PC-3 (cell line): ENCODE measurements at regions not wholly inside any gene's neighbourhood (a gene's known extent, or its start where the extent isn't known, plus 50 kb on each side); places are given as distances from the start of the nearest gene placed in this dataset.
A peak's percentile ranks its signal among the peaks of the same experiment; 100 is the strongest.

Source experiments
- ATAC-seq: fragments of 200-7000 bp; cut with Tn5 transposase; 2 replicates; pipeline ENCODE4 v1.9.1; 2020; ENCODE audit warnings: mild to moderate bottlenecking, moderate library complexity
- BruUV-seq: library from RNA; stranded (reverse); fragments of 400-500 nt; replicated peaks from 2 replicates; lab custom pipeline; 2021; lab: Mats Ljungman, UMichigan
- CTCF ChIA-PET: fragments of 300-600 bp; sonication (Branson Sonifier 250); formaldehyde crosslinking; loops from one replicate; lab custom pipeline; 2022; ENCODE audit warnings: antibody characterized with exemption; lab: Charles Lee
- POLR2A ChIA-PET: fragments of 300-600 bp; sonication (Branson Sonifier 250); formaldehyde crosslinking; loops from one replicate; lab custom pipeline; 2022; ENCODE audit warnings: antibody characterized with exemption; ENCODE audit not compliant: unreplicated experiment; lab: Charles Lee
- DNase-seq: peaks from one replicate; pipeline ENCODE4 v3.0.0-alpha.2; 2015
- H2AFZ ChIP-seq: fragments of 300-600 bp; sonication (generic); 2 replicates; pipeline ENCODE4 v1.6.0; 2016; ENCODE audit warnings: antibody characterized with exemption, low read length
- H3F3A ChIP-seq: fragments of 300-600 bp; sonication (generic); one replicate; pipeline ENCODE4 v1.6.0; 2017; ENCODE audit warnings: antibody characterized with exemption, low read length, control low read depth, mild to moderate bottlenecking; ENCODE audit not compliant: unreplicated experiment
- H3K27ac ChIP-seq: fragments of 300-600 bp; sonication (generic); 2 replicates; pipeline ENCODE4 v1.5.1; 2016; ENCODE audit warnings: mild to moderate bottlenecking, low read length
- H3K27me3 ChIP-seq: fragments of 300-600 bp; sonication (generic); 2 replicates; pipeline ENCODE4 v1.6.1; 2016; ENCODE audit warnings: low read length, mixed read lengths
- H3K36me3 ChIP-seq: fragments of 300-600 bp; sonication (generic); 2 replicates; pipeline ENCODE4 v1.6.1; 2016; ENCODE audit warnings: low read depth, mixed run types, low read length, mixed read lengths
- H3K4me1 ChIP-seq: fragments of 300-600 bp; sonication (generic); 2 replicates; pipeline ENCODE4 v1.5.1; 2016; ENCODE audit warnings: low read length; ENCODE audit not compliant: insufficient read depth
- H3K4me2 ChIP-seq: fragments of 300-600 bp; sonication (generic); 2 replicates; pipeline ENCODE4 v1.6.0; 2016; ENCODE audit warnings: low read length
- H3K4me3 ChIP-seq: fragments of 300-600 bp; sonication (generic); 2 replicates; pipeline ENCODE4 v1.5.1; 2016; ENCODE audit warnings: mild to moderate bottlenecking, low read length, mixed read lengths
- H3K79me2 ChIP-seq: fragments of 300-600 bp; sonication (generic); 2 replicates; pipeline ENCODE4 v1.6.1; 2017; ENCODE audit warnings: low read length, mixed read lengths
- H3K9ac ChIP-seq: fragments of 300-600 bp; sonication (generic); 2 replicates; pipeline ENCODE4 v1.6.0; 2016; ENCODE audit warnings: mild to moderate bottlenecking, low read length
- H3K9me2 ChIP-seq: fragments of 300-600 bp; sonication (generic); replicated peaks from 2 replicates; pipeline ENCODE4 v1.6.1; 2016; ENCODE audit warnings: mixed run types, low read length, mixed read lengths
- H3K9me3 ChIP-seq: fragments of 300-600 bp; sonication (generic); 2 replicates; pipeline ENCODE4 v1.6.1; 2016; ENCODE audit warnings: low read length, mixed read lengths
- H4K20me1 ChIP-seq: fragments of 300-600 bp; sonication (generic); 2 replicates; pipeline ENCODE4 v1.6.1; 2016; ENCODE audit warnings: low read length, mixed read lengths
- EZH2 ChIP-seq: fragments of 300-600 bp; sonication (generic); IDR thresholded peaks from one replicate; pipeline ENCODE4 v1.6.1; 2017; ENCODE audit warnings: antibody characterized with exemption, mild to moderate bottlenecking, low read length; ENCODE audit not compliant: unreplicated experiment
- EZH2phosphoT487 ChIP-seq: fragments of 300-600 bp; sonication (generic); IDR thresholded peaks from 2 replicates; pipeline ENCODE4 v1.6.1; 2018; ENCODE audit warnings: mild to moderate bottlenecking, antibody characterized with exemption, low read length, borderline replicate concordance
- intact Hi-C: fragments of 100-400 bp; cut with micrococcal nuclease; formaldehyde crosslinking; loops from 2 replicates; pipeline ENCODE4 v1.9.0; 2023
- TF ChIP-seq, protein P1 (sequence below): fragments of 300-600 bp; sonication (generic); conservative IDR thresholded peaks from 2 replicates; pipeline ENCODE4 v1.5.1; 2017; ENCODE audit warnings: antibody characterized with exemption, low read depth, mild to moderate bottlenecking, low read length

DNA sequence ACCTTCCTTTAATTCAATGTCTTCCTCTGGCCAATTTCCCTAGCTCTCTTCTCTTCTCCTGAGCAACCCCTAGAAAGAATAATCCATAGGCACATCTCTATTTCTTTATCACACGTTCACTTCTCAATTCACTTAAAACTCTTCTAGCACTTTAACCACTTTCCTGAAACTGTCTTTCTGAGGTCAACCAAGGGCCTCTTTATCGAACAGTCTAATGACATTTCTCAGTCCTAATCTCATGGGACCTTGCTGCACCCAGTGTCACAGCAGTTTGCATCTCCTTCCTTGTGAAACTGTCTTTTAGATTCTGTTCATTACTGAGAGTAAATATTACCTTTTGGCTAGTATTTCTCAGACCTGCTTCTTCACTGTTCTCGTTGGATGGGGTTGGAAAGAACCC lies 285.3 kb upstream of the RASGEF1B start:
- DNase-seq (no peak), ATAC-seq (no peak)
- Histone ChIP-seq H4K20me1 (no peaks in the 10 kb centered on the region), H3K9ac (no peak overlapping the region), H2AFZ (no peak overlapping the region), H3K27ac (no peak overlapping the region), H3K4me2 (no peak overlapping the region), H3K4me3 (no peak overlapping the region), H3K27me3 (0 out of 2 replicates have a peak, but pooled peaks cover 6% of the 10 kb centered on the region), H3K4me1 (no peaks in the 10 kb centered on the region), H3K36me3 (no peaks in the 10 kb centered on the region), H3K9me3 (no peaks in the 10 kb centered on the region), H3K9me2 (no peaks in the 10 kb centered on the region), H3K79me2 (no peaks in the 10 kb centered on the region), H3F3A (no peaks in the 10 kb centered on the region)
- CTCF ChIA-PET, result no interaction called here
- TF ChIP-seq EZH2, result no peak
- TF ChIP-seq EZH2phosphoT487, result no peak
- TF ChIP-seq, protein P1, sequence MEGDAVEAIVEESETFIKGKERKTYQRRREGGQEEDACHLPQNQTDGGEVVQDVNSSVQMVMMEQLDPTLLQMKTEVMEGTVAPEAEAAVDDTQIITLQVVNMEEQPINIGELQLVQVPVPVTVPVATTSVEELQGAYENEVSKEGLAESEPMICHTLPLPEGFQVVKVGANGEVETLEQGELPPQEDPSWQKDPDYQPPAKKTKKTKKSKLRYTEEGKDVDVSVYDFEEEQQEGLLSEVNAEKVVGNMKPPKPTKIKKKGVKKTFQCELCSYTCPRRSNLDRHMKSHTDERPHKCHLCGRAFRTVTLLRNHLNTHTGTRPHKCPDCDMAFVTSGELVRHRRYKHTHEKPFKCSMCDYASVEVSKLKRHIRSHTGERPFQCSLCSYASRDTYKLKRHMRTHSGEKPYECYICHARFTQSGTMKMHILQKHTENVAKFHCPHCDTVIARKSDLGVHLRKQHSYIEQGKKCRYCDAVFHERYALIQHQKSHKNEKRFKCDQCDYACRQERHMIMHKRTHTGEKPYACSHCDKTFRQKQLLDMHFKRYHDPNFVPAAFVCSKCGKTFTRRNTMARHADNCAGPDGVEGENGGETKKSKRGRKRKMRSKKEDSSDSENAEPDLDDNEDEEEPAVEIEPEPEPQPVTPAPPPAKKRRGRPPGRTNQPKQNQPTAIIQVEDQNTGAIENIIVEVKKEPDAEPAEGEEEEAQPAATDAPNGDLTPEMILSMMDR, result no peak
- intact Hi-C loops, result no loop called here
- no TSS peak for BruUV-seq
- POLR2A ChIA-PET, result no interaction called here

GRCh38 chr4:81756042-81756441 lies 284.3 kb upstream of the RASGEF1B start:
- H3K4me2 ChIP-seq, result no peak overlapping the region
- DNase-seq (no peak), ATAC-seq (no peak)
- H3K36me3 ChIP-seq, result no peaks in the 10 kb centered on the region
- ChIA-PET POLR2A (no interaction called here), CTCF (no interaction called here)
- TF ChIP-seq EZH2phosphoT487 (no peak), EZH2 (no peak)
- TF ChIP-seq, protein P1, result no peak
- no peak overlapping the region for H2AFZ ChIP-seq
- intact Hi-C loops, result no loop called here
- H3K79me2 ChIP-seq, result no peaks in the 10 kb centered on the region
- H3K27ac ChIP-seq, result no peak overlapping the region
- H3K9me3 ChIP-seq, result no peaks in the 10 kb centered on the region
- H3K9me2 ChIP-seq, result no peaks in the 10 kb centered on the region
- no peaks in the 10 kb centered on the region for H3K4me1 ChIP-seq
- no peaks in the 10 kb centered on the region for H3F3A ChIP-seq
- H4K20me1 ChIP-seq, result no peaks in the 10 kb centered on the region
- no peak overlapping the region for H3K9ac ChIP-seq
- H3K4me3 ChIP-seq, result no peak overlapping the region
- no TSS peak for BruUV-seq
- peaks cover 14% of the 10 kb centered on the region; the same call in 1 of the 2 replicates for H3K27me3 ChIP-seq

DNA sequence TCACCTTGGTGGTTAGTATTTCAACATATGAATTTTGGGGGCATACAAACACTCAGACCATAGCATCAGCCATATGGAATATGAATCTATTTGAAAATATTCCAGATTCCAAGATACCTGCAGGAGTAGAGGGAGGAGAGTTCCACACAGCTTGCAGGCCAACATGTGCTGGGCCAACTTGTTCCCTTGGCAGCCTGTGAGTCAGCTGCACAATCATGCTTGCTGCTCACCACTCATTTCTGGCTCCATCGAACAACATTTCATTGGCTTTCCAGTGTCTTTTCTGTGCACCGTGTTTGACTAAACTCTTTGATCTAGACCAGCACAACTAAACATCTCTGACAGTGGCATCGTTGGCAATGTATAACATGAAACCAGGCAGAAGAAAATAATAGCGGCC lies 282.5 kb upstream of the RASGEF1B start:
- ATAC-seq, result no peak
- no peak overlapping the region for H3K27ac ChIP-seq
- DNase-seq, result peak; percentile 2
- no peaks in the 10 kb centered on the region for H3K79me2 ChIP-seq
- TF ChIP-seq EZH2phosphoT487 (no peak), EZH2 (no peak)
- TF ChIP-seq, protein P1, result no peak
- H3K4me1 ChIP-seq, result no peaks in the 10 kb centered on the region
- no TSS peak for BruUV-seq
- no peaks in the 10 kb centered on the region for H3F3A ChIP-seq
- intact Hi-C loops, result no loop called here
- POLR2A ChIA-PET, result no interaction called here
- no peaks in the 10 kb centered on the region for H3K9me3 ChIP-seq
- no peaks in the 10 kb centered on the region for H4K20me1 ChIP-seq
- no peak overlapping the region for H2AFZ ChIP-seq
- no peaks in the 10 kb centered on the region for H3K36me3 ChIP-seq
- peaks cover 14% of the 10 kb centered on the region for H3K27me3 ChIP-seq
- no peak overlapping the region for H3K4me3 ChIP-seq
- H3K4me2 ChIP-seq, result no peak overlapping the region
- H3K9ac ChIP-seq, result no peak overlapping the region
- CTCF ChIA-PET, result no interaction called here
- H3K9me2 ChIP-seq, result no peaks in the 10 kb centered on the region
